ENCODE measurements at regions not wholly inside any gene's neighbourhood (a gene's known extent, or its start where the extent isn't known, plus 50 kb on each side); places are given as distances from the start of the nearest gene placed in this dataset.

DNA sequence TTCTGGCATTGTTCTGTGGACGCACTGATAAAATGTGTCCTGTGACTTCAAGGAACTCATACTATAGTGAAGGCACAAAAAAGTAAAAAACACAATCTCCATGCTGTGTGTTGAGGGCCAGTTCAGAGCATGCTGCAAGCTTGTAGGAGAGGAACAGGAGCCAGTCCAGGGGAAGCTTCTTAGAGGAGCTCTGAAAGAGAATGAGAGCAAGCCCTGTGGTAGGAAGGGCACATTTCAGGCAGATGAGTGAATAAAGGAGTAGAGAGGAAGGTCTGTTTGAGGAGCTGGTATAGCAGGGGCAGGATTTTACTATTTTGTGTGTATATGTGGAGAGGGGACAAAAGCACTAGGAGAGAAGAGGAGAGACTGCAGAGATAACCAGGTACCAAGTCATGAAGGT lies 478.3 kb downstream of the ZEB2 start:
- H3K36me3 ChIP-seq (ENCODE audit: control insufficient read depth in 4 of 4, insufficient read depth in 3 of 4, low read depth in 1 of 4, low read length in 3 of 4) = no peaks in the 10 kb centered on the region
- TF ChIP-seq SP1 (IDR thresholded peaks at IDR 0.05) = no peak
- no peak for TF ChIP-seq YY1 (IDR thresholded peaks at IDR 0.05)
- TF ChIP-seq NR2F2 (IDR thresholded peaks at IDR 0.05) = no peak
- TF ChIP-seq, protein P1, sequence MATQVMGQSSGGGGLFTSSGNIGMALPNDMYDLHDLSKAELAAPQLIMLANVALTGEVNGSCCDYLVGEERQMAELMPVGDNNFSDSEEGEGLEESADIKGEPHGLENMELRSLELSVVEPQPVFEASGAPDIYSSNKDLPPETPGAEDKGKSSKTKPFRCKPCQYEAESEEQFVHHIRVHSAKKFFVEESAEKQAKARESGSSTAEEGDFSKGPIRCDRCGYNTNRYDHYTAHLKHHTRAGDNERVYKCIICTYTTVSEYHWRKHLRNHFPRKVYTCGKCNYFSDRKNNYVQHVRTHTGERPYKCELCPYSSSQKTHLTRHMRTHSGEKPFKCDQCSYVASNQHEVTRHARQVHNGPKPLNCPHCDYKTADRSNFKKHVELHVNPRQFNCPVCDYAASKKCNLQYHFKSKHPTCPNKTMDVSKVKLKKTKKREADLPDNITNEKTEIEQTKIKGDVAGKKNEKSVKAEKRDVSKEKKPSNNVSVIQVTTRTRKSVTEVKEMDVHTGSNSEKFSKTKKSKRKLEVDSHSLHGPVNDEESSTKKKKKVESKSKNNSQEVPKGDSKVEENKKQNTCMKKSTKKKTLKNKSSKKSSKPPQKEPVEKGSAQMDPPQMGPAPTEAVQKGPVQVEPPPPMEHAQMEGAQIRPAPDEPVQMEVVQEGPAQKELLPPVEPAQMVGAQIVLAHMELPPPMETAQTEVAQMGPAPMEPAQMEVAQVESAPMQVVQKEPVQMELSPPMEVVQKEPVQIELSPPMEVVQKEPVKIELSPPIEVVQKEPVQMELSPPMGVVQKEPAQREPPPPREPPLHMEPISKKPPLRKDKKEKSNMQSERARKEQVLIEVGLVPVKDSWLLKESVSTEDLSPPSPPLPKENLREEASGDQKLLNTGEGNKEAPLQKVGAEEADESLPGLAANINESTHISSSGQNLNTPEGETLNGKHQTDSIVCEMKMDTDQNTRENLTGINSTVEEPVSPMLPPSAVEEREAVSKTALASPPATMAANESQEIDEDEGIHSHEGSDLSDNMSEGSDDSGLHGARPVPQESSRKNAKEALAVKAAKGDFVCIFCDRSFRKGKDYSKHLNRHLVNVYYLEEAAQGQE (IDR thresholded peaks at IDR 0.05) = no peak
- TF ChIP-seq, protein P2, sequence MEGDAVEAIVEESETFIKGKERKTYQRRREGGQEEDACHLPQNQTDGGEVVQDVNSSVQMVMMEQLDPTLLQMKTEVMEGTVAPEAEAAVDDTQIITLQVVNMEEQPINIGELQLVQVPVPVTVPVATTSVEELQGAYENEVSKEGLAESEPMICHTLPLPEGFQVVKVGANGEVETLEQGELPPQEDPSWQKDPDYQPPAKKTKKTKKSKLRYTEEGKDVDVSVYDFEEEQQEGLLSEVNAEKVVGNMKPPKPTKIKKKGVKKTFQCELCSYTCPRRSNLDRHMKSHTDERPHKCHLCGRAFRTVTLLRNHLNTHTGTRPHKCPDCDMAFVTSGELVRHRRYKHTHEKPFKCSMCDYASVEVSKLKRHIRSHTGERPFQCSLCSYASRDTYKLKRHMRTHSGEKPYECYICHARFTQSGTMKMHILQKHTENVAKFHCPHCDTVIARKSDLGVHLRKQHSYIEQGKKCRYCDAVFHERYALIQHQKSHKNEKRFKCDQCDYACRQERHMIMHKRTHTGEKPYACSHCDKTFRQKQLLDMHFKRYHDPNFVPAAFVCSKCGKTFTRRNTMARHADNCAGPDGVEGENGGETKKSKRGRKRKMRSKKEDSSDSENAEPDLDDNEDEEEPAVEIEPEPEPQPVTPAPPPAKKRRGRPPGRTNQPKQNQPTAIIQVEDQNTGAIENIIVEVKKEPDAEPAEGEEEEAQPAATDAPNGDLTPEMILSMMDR (IDR thresholded peaks at IDR 0.05; ENCODE audit: low read depth, low read length, missing input control) = no peak
- TF ChIP-seq TAF1 (conservative IDR thresholded peaks at IDR 0.05) = no peak
- TF ChIP-seq FOXA1 (IDR thresholded peaks at IDR 0.05) = no peak
- TF ChIP-seq HNF4A (conservative IDR thresholded peaks at IDR 0.05) = no peak
- TF ChIP-seq, protein P3, sequence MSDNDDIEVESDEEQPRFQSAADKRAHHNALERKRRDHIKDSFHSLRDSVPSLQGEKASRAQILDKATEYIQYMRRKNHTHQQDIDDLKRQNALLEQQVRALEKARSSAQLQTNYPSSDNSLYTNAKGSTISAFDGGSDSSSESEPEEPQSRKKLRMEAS (IDR thresholded peaks at IDR 0.05) = no peak
- no peak overlapping the region for H3K4me3 ChIP-seq (ENCODE audit: low read depth in 1 of 3, low read length in 3 of 3)
- H3K9me3 ChIP-seq (ENCODE audit: control insufficient read depth in 4 of 4, low read length in 3 of 4) = no peaks in the 10 kb centered on the region
- H3K9ac ChIP-seq (ENCODE audit: low read depth in 1 of 2, low read length in 2 of 2) = no peak overlapping the region
- WGBS = 99% methylated on average over 1 of the region's 1 CpG
- no peaks in the 10 kb centered on the region for H3K27me3 ChIP-seq (ENCODE audit: control insufficient read depth in 4 of 4, insufficient read depth in 4 of 4, low read length in 3 of 4)
- no peaks in the 10 kb centered on the region for H3K4me1 ChIP-seq (ENCODE audit: control insufficient read depth in 4 of 4, insufficient read depth in 4 of 4, low read length in 3 of 4)
- no peak for DNase-seq (ENCODE audit: low spot score)
- no peak overlapping the region for H3K27ac ChIP-seq (ENCODE audit: low read depth in 1 of 2, low read length in 2 of 2)

DNA sequence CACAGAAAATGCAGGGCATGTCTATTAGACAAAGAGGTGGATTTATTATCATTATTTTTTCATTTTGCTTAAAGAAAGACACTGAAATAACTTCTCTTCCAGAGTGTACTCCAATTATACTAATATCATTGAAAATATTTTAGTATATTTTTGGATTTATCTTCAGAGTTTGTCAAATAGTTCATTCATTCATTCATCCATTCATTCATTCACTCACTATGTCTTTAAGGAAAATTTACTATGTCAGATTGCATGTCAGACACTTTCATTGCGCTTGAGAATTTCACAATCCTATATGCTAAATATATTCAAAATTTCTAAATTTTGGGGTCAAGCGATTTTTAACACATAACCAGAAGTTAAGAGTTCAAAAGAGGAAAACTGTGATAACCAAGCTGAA lies 479.1 kb downstream of the ZEB2 start:
- H3K4me3 ChIP-seq (ENCODE audit: low read depth in 1 of 3, low read length in 3 of 3) = no peak overlapping the region
- H3K9ac ChIP-seq (ENCODE audit: low read depth in 1 of 2, low read length in 2 of 2) = no peak overlapping the region
- no peaks in the 10 kb centered on the region for H3K9me3 ChIP-seq (ENCODE audit: control insufficient read depth in 4 of 4, low read length in 3 of 4)
- WGBS = 95% methylated on average over 2 of the region's 2 CpGs
- H3K36me3 ChIP-seq (ENCODE audit: control insufficient read depth in 4 of 4, insufficient read depth in 3 of 4, low read depth in 1 of 4, low read length in 3 of 4) = no peaks in the 10 kb centered on the region
- TF ChIP-seq YY1 (IDR thresholded peaks at IDR 0.05) = no peak
- no peak overlapping the region for H3K27ac ChIP-seq (ENCODE audit: low read depth in 1 of 2, low read length in 2 of 2)
- no peaks in the 10 kb centered on the region for H3K4me1 ChIP-seq (ENCODE audit: control insufficient read depth in 4 of 4, insufficient read depth in 4 of 4, low read length in 3 of 4)
- DNase-seq (ENCODE audit: low spot score) = no peak
- no peaks in the 10 kb centered on the region for H3K27me3 ChIP-seq (ENCODE audit: control insufficient read depth in 4 of 4, insufficient read depth in 4 of 4, low read length in 3 of 4)

DNA sequence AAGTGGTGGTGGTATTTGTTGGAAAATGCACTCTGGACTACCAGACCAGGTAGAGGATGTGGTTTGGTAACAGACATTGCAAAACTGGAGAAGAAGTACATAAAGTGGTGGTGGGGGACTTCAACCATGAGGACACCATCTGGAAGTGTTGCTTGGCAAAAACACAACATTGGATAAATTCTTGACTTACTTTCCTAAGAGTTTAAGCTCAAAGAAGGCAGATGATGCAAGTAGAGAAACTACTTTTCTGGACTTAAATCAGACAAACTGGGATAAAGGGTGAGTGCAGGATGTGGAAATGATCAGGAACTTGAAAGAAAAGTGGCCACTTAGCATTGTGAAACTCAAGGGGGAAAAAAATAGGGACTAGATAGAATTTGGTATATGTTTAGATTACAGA lies 487.4 kb downstream of the ZEB2 start:
- Histone ChIP-seq H3K9ac (ENCODE audit: low read depth in 1 of 2, low read length in 2 of 2) (no peak overlapping the region), H3K4me1 (ENCODE audit: control insufficient read depth in 4 of 4, insufficient read depth in 4 of 4, low read length in 3 of 4) (no peaks in the 10 kb centered on the region), H3K36me3 (ENCODE audit: control insufficient read depth in 4 of 4, insufficient read depth in 3 of 4, low read depth in 1 of 4, low read length in 3 of 4) (no peaks in the 10 kb centered on the region), H3K4me3 (ENCODE audit: low read depth in 1 of 3, low read length in 3 of 3) (no peak overlapping the region), H3K27ac (ENCODE audit: low read depth in 1 of 2, low read length in 2 of 2) (no peak overlapping the region), H3K9me3 (ENCODE audit: control insufficient read depth in 4 of 4, low read length in 3 of 4) (no peaks in the 10 kb centered on the region), H3K27me3 (ENCODE audit: control insufficient read depth in 4 of 4, insufficient read depth in 4 of 4, low read length in 3 of 4) (no peaks in the 10 kb centered on the region)
- TF ChIP-seq SP1 (IDR thresholded peaks at IDR 0.05) (no peak), YY1 (IDR thresholded peaks at IDR 0.05) (no peak), EGR1 (IDR thresholded peaks at IDR 0.05; ENCODE audit: low read depth in 2 of 2) (no peak), FOXA2 (IDR thresholded peaks at IDR 0.05) (no peak), FOXA1 (IDR thresholded peaks at IDR 0.05) (no peak), RXRA (IDR thresholded peaks at IDR 0.05) (no peak), GABPA (IDR thresholded peaks at IDR 0.05 in 1 of 2, conservative IDR thresholded peaks at IDR 0.05 in 1 of 2) (no peak)
- TF ChIP-seq, protein P3 (IDR thresholded peaks at IDR 0.05) = no peak
- TF ChIP-seq, protein P4, sequence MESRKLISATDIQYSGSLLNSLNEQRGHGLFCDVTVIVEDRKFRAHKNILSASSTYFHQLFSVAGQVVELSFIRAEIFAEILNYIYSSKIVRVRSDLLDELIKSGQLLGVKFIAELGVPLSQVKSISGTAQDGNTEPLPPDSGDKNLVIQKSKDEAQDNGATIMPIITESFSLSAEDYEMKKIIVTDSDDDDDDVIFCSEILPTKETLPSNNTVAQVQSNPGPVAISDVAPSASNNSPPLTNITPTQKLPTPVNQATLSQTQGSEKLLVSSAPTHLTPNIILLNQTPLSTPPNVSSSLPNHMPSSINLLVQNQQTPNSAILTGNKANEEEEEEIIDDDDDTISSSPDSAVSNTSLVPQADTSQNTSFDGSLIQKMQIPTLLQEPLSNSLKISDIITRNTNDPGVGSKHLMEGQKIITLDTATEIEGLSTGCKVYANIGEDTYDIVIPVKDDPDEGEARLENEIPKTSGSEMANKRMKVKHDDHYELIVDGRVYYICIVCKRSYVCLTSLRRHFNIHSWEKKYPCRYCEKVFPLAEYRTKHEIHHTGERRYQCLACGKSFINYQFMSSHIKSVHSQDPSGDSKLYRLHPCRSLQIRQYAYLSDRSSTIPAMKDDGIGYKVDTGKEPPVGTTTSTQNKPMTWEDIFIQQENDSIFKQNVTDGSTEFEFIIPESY (IDR thresholded peaks at IDR 0.05) = no peak
- DNase-seq (ENCODE audit: low spot score) = no peak
